ENCODE measurements at regions not wholly inside any gene's neighbourhood (a gene's known extent, or its start where the extent isn't known, plus 50 kb on each side); places are given as distances from the start of the nearest gene placed in this dataset.

DNA sequence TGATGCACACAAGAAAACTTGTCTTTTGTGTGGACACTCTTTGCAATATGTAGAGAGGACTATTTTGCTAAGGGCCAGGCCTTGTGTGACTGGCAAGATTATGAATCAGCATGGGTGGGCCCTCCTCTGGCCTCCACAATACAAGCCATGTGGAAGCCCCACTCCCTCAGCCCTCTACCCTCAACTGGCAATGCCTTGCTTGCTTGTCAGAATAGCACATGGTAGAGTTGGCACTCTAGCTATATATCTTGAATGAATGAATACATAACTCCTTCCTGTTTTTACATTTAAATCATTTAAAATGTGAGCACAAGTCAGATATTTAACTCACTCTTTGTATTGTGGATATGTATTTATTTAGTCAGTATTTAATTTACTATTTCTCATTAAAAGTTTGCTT, 805.4 kb upstream of the GYPC start:
- Histone ChIP-seq H3K27me3 (no peaks in the 10 kb centered on the region), H3K9me2 (replicated peaks; ENCODE audit: insufficient read depth) (no peaks in the 10 kb centered on the region), H2AFZ (no peak overlapping the region), H3K4me1 (ENCODE audit: insufficient read depth) (no peaks in the 10 kb centered on the region), H3K27ac (no peak overlapping the region), H3K4me2 (no peak overlapping the region), H3K36me3 (replicated peaks; ENCODE audit: insufficient read depth, low read depth) (no peaks in the 10 kb centered on the region), H4K20me1 (ENCODE audit: insufficient read depth, poor library complexity, severe bottlenecking) (no peaks in the 10 kb centered on the region), H3K79me2 (no peaks in the 10 kb centered on the region), H3K9me3 (ENCODE audit: low read depth) (no peaks in the 10 kb centered on the region), H3K4me3 (no peak overlapping the region)
- no peak for DNase-seq (ENCODE audit: low spot score)
- TF ChIP-seq, protein P1, sequence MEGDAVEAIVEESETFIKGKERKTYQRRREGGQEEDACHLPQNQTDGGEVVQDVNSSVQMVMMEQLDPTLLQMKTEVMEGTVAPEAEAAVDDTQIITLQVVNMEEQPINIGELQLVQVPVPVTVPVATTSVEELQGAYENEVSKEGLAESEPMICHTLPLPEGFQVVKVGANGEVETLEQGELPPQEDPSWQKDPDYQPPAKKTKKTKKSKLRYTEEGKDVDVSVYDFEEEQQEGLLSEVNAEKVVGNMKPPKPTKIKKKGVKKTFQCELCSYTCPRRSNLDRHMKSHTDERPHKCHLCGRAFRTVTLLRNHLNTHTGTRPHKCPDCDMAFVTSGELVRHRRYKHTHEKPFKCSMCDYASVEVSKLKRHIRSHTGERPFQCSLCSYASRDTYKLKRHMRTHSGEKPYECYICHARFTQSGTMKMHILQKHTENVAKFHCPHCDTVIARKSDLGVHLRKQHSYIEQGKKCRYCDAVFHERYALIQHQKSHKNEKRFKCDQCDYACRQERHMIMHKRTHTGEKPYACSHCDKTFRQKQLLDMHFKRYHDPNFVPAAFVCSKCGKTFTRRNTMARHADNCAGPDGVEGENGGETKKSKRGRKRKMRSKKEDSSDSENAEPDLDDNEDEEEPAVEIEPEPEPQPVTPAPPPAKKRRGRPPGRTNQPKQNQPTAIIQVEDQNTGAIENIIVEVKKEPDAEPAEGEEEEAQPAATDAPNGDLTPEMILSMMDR (IDR thresholded peaks at IDR 0.05; ENCODE audit: poor library complexity), result no peak
- TF ChIP-seq EZH2phosphoT487 (IDR thresholded peaks at IDR 0.05; ENCODE audit: low read depth, severe bottlenecking, unreplicated experiment) (no peak), EZH2 (IDR thresholded peaks at IDR 0.05; ENCODE audit: borderline replicate concordance) (no peak)

GRCh38 chr2:125852364-125852763, 803.6 kb upstream of the GYPC start:
- no peaks in the 10 kb centered on the region for H3K36me3 ChIP-seq (replicated peaks; ENCODE audit: insufficient read depth, low read depth)
- DNase-seq (ENCODE audit: low spot score), result no peak
- H3K79me2 ChIP-seq, result no peaks in the 10 kb centered on the region
- no peak overlapping the region for H3K4me3 ChIP-seq
- H3K9me2 ChIP-seq (replicated peaks; ENCODE audit: insufficient read depth), result no peaks in the 10 kb centered on the region
- H3K9me3 ChIP-seq (ENCODE audit: low read depth), result no peaks in the 10 kb centered on the region
- H2AFZ ChIP-seq, result no peak overlapping the region
- H3K27ac ChIP-seq, result no peak overlapping the region
- H3K27me3 ChIP-seq, result no peaks in the 10 kb centered on the region
- H3K4me2 ChIP-seq, result no peak overlapping the region
- H3K4me1 ChIP-seq (ENCODE audit: insufficient read depth), result no peaks in the 10 kb centered on the region
- no peaks in the 10 kb centered on the region for H4K20me1 ChIP-seq (ENCODE audit: insufficient read depth, poor library complexity, severe bottlenecking)
- TF ChIP-seq, protein P1 (IDR thresholded peaks at IDR 0.05; ENCODE audit: poor library complexity), result no peak
- TF ChIP-seq EZH2 (IDR thresholded peaks at IDR 0.05; ENCODE audit: borderline replicate concordance) (no peak), EZH2phosphoT487 (IDR thresholded peaks at IDR 0.05; ENCODE audit: low read depth, severe bottlenecking, unreplicated experiment) (no peak)
- whole genome bisulfite sequencing (ENCODE audit: low lambda C conversion rate, missing lambda C conversion rate), result 88% methylated on average over 1 of the region's 1 CpG

GRCh38 chr2:125853626-125854025, 802.3 kb upstream of the GYPC start:
- Histone ChIP-seq H3K36me3 (replicated peaks; ENCODE audit: insufficient read depth, low read depth) (no peaks in the 10 kb centered on the region), H3K4me1 (ENCODE audit: insufficient read depth) (no peaks in the 10 kb centered on the region), H3K79me2 (no peaks in the 10 kb centered on the region), H3K27ac (no peak overlapping the region), H4K20me1 (ENCODE audit: insufficient read depth, poor library complexity, severe bottlenecking) (no peaks in the 10 kb centered on the region), H2AFZ (no peak overlapping the region), H3K27me3 (no peaks in the 10 kb centered on the region), H3K4me3 (no peak overlapping the region), H3K9me3 (ENCODE audit: low read depth) (no peaks in the 10 kb centered on the region), H3K4me2 (no peak overlapping the region), H3K9me2 (replicated peaks; ENCODE audit: insufficient read depth) (no peaks in the 10 kb centered on the region)
- no peak for TF ChIP-seq EZH2 (IDR thresholded peaks at IDR 0.05; ENCODE audit: borderline replicate concordance)
- TF ChIP-seq EZH2phosphoT487 (IDR thresholded peaks at IDR 0.05; ENCODE audit: low read depth, severe bottlenecking, unreplicated experiment), result no peak
- TF ChIP-seq, protein P1 (IDR thresholded peaks at IDR 0.05; ENCODE audit: poor library complexity), result no peak
- no peak for DNase-seq (ENCODE audit: low spot score)
- WGBS (ENCODE audit: low lambda C conversion rate, missing lambda C conversion rate), result 88% methylated on average over 4 of the region's 4 CpGs

DNA sequence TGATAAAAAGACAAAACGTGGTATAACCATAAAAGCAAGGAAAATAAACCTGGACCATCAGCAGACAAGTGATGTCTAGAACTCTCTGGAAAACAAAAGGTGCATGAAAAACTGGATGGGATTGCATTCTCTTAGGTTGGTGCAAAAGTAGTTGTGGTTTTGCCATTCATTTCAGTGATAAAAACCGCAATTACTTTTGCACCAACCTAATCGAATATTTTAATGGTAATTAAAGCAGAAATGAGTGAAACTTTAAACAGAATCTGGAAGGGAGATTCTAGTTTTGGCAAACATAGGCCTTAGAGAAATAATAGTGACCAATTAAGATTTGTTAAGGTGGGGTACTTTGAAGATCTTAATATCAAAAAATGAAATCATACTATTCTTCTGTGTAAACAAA, 800.8 kb upstream of the GYPC start:
- H3K4me3 ChIP-seq, result no peak overlapping the region
- H4K20me1 ChIP-seq (ENCODE audit: insufficient read depth, poor library complexity, severe bottlenecking), result no peaks in the 10 kb centered on the region
- no peaks in the 10 kb centered on the region for H3K9me3 ChIP-seq (ENCODE audit: low read depth)
- H3K36me3 ChIP-seq (replicated peaks; ENCODE audit: insufficient read depth, low read depth), result no peaks in the 10 kb centered on the region
- no peaks in the 10 kb centered on the region for H3K4me1 ChIP-seq (ENCODE audit: insufficient read depth)
- DNase-seq (ENCODE audit: low spot score), result no peak
- TF ChIP-seq EZH2phosphoT487 (IDR thresholded peaks at IDR 0.05; ENCODE audit: low read depth, severe bottlenecking, unreplicated experiment), result no peak
- no peak for TF ChIP-seq EZH2 (IDR thresholded peaks at IDR 0.05; ENCODE audit: borderline replicate concordance)
- TF ChIP-seq, protein P1 (IDR thresholded peaks at IDR 0.05; ENCODE audit: poor library complexity), result no peak
- no peak overlapping the region for H3K27ac ChIP-seq
- no peaks in the 10 kb centered on the region for H3K27me3 ChIP-seq
- H3K4me2 ChIP-seq, result no peak overlapping the region
- WGBS (ENCODE audit: low lambda C conversion rate, missing lambda C conversion rate), result 75% methylated on average over 3 of the region's 3 CpGs
- H3K79me2 ChIP-seq, result no peaks in the 10 kb centered on the region
- no peak overlapping the region for H2AFZ ChIP-seq
- no peaks in the 10 kb centered on the region for H3K9me2 ChIP-seq (replicated peaks; ENCODE audit: insufficient read depth)
